Trophoblast cell (in vitro differentiated cells and primary cell): ENCODE measurements at regions not wholly inside any gene's neighbourhood (a gene's known extent, or its start where the extent isn't known, plus 50 kb on each side); places are given as distances from the start of the nearest gene placed in this dataset.
A peak's percentile ranks its signal among the peaks of the same experiment; 100 is the strongest.

Experiments
- DNase-seq, 2 donors: peaks; one replicate each; pipeline ENCODE4 v3.0.0-alpha.2; 2016
- H2AFZ ChIP-seq: 2 replicates; pipeline ENCODE4 v1.6.1; 2013; ENCODE audit warnings: low read length, moderate library complexity, mild to moderate bottlenecking; ENCODE audit not compliant: insufficient read depth, poor library complexity
- H2AK5ac ChIP-seq: 2 replicates; pipeline ENCODE4 v1.6.1; 2013; ENCODE audit warnings: mild to moderate bottlenecking, low read length
- H2BK120ac ChIP-seq: 2 replicates; pipeline ENCODE4 v1.6.1; 2013; ENCODE audit warnings: low read length, mild to moderate bottlenecking, moderate library complexity; ENCODE audit not compliant: insufficient read depth, poor library complexity
- H2BK12ac ChIP-seq: 2 replicates; pipeline ENCODE4 v1.6.1; 2013; ENCODE audit warnings: mild to moderate bottlenecking, low read length, moderate library complexity
- H2BK5ac ChIP-seq: 2 replicates; pipeline ENCODE4 v1.6.1; 2013; ENCODE audit warnings: low read length, low read depth, moderate library complexity, mild to moderate bottlenecking; ENCODE audit not compliant: poor library complexity
- H3K14ac ChIP-seq: 2 replicates; pipeline ENCODE4 v1.6.1; 2013; ENCODE audit warnings: mild to moderate bottlenecking, low read length
- H3K18ac ChIP-seq: 2 replicates; pipeline ENCODE4 v1.6.1; 2013; ENCODE audit warnings: mild to moderate bottlenecking, low read length
- H3K23ac ChIP-seq: 2 replicates; pipeline ENCODE4 v1.6.1; 2013; ENCODE audit warnings: low read length
- H3K27ac ChIP-seq: 2 replicates; pipeline ENCODE4 v1.5.1; 2013; ENCODE audit warnings: low read depth, mild to moderate bottlenecking, inconsistent platforms, low read length, moderate library complexity
- H3K27me3 ChIP-seq: 2 replicates; pipeline ENCODE4 v1.6.1; 2013; ENCODE audit warnings: inconsistent platforms, mild to moderate bottlenecking, low read length, moderate library complexity; ENCODE audit not compliant: insufficient read depth
- H3K36me3 ChIP-seq, 2 experiments: 1 replicate in 1 of 2; 2 replicates in 1 of 2; pipeline ENCODE4 v1.6.1; 2013; ENCODE audit warnings: low read length in 2 of 2, mild to moderate bottlenecking in 2 of 2, moderate library complexity in 1 of 2; ENCODE audit not compliant: insufficient read depth in 2 of 2, control insufficient read depth in 1 of 2
- H3K4ac ChIP-seq: 2 replicates; pipeline ENCODE4 v1.6.1; 2013; ENCODE audit warnings: low read depth, mild to moderate bottlenecking, low read length, moderate library complexity
- H3K4me1 ChIP-seq, 2 experiments: 1 replicate in 1 of 2; 2 replicates in 1 of 2; pipeline ENCODE4 v1.6.1; 2013; ENCODE audit warnings: low read length in 2 of 2, mild to moderate bottlenecking in 2 of 2, moderate library complexity in 1 of 2; ENCODE audit not compliant: insufficient read depth in 2 of 2, control insufficient read depth in 1 of 2
- H3K4me2 ChIP-seq: 2 replicates; pipeline ENCODE4 v1.6.1; 2013; ENCODE audit warnings: inconsistent platforms, mild to moderate bottlenecking, low read length, moderate library complexity
- H3K4me3 ChIP-seq: 2 replicates; pipeline ENCODE4 v1.5.1; 2013; ENCODE audit warnings: mild to moderate bottlenecking, low read depth, low read length, inconsistent platforms
- H3K79me1 ChIP-seq: one replicate; pipeline ENCODE4 v1.6.1; 2013; ENCODE audit warnings: low read length
- H3K79me2 ChIP-seq: 2 replicates; pipeline ENCODE4 v1.6.1; 2013; ENCODE audit warnings: low read length, mild to moderate bottlenecking; ENCODE audit not compliant: control insufficient read depth, insufficient read depth, poor library complexity
- H3K9ac ChIP-seq: 2 replicates; pipeline ENCODE4 v1.6.1; 2013; ENCODE audit warnings: mild to moderate bottlenecking, low read length
- H3K9me3 ChIP-seq: 2 replicates; pipeline ENCODE4 v1.6.1; 2013; ENCODE audit warnings: low read depth, mild to moderate bottlenecking, control low read depth, inconsistent platforms, low read length; ENCODE audit not compliant: insufficient read depth
- H4K12ac ChIP-seq: 2 replicates; pipeline ENCODE4 v1.6.1; 2013; ENCODE audit warnings: low read depth, mild to moderate bottlenecking, low read length, moderate library complexity
- H4K8ac ChIP-seq: 2 replicates; pipeline ENCODE4 v1.6.1; 2013; ENCODE audit warnings: low read depth, mild to moderate bottlenecking, low read length, moderate library complexity
- H4K91ac ChIP-seq: one replicate; pipeline ENCODE4 v1.6.1; 2013; ENCODE audit warnings: low read depth, mild to moderate bottlenecking, low read length, moderate library complexity
- whole genome bisulfite sequencing: extraction: QIAGEN DNeasy Blood & Tissue Kit; methylation state at CpG from one replicate; pipeline ENCODE4 v1.1.7; 2013; ENCODE audit warnings: missing lambda C conversion rate; ENCODE audit not compliant: insufficient read length, insufficient coverage; ENCODE audit errors: extremely low coverage; 5-methylcytosine and 5-hydroxymethylcytosine counted together

DNA sequence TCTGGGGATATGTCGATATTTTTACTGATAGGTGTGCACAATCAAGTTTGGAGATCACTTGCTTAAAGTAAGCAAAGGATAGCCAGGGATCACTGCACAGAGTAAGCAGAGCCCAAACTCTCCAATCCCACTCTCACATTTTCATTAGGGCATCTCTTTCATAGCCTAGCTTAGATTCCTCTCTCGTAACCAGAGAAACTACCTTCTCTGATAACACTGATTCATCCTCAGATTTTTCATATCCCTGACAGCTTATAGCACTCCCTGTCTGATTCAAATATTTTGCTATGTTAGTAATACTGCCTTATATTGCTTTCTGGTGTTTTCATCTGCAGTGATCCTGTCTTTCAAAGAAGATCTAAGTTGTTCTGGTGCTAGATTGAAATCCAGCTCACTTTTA lies 123.7 kb downstream of the CBLL2 start:
- Histone ChIP-seq H2AK5ac (no peak overlapping the region), H4K12ac (no peak overlapping the region), H3K79me1 (no peaks in the 10 kb centered on the region), H3K4me3 (no peak overlapping the region), H3K18ac (no peak overlapping the region), H3K36me3 (no peaks in the 10 kb centered on the region), H3K9me3 (no peaks in the 10 kb centered on the region), H4K8ac (no peak overlapping the region), H3K9ac (no peak overlapping the region), H2BK12ac (no peak overlapping the region), H3K27me3 (no peaks in the 10 kb centered on the region), H3K14ac (no peak overlapping the region), H2BK120ac (no peak overlapping the region), H3K23ac (no peak overlapping the region), H3K4me1 (no peaks in the 10 kb centered on the region), H3K4ac (no peak overlapping the region), H3K27ac (no peak overlapping the region), H2AFZ (no peak overlapping the region), H4K91ac (no peak overlapping the region), H3K4me2 (no peak overlapping the region), H2BK5ac (no peak overlapping the region), H3K79me2 (no peaks in the 10 kb centered on the region)
- DNase-seq = no peak
- WGBS = no CpG with 5 or more reads among the region's 2 CpGs

DNA sequence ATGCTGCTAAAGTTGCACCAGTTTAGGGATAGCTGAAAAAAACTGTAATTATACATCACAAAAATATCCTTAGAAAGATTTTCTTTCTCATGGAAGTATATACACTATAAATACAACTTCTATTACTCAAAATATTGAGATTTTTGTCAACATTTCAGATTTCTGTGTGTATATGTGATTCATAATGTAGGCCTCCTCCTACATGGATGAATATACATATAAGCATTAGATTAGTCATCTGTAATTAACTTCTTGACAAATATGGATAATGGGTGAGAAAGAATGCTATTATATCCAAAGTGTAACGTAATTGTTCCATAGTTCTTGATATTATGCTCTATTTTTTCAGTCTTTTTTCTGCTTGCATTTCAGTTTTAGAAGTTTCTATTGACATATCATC lies 124.9 kb downstream of the CBLL2 start:
- DNase-seq = no peak
- Histone ChIP-seq H2BK12ac (no peak overlapping the region), H3K23ac (no peak overlapping the region), H2BK5ac (no peak overlapping the region), H3K4me2 (no peak overlapping the region), H3K36me3 (no peaks in the 10 kb centered on the region), H3K9ac (no peak overlapping the region), H2AK5ac (no peak overlapping the region), H4K8ac (no peak overlapping the region), H3K79me1 (no peaks in the 10 kb centered on the region), H4K12ac (no peak overlapping the region), H3K79me2 (no peaks in the 10 kb centered on the region), H3K27me3 (no peaks in the 10 kb centered on the region), H2AFZ (no peak overlapping the region), H3K18ac (no peak overlapping the region), H3K9me3 (no peaks in the 10 kb centered on the region), H3K4me3 (no peak overlapping the region), H3K4me1 (no peaks in the 10 kb centered on the region), H3K14ac (no peak overlapping the region), H3K27ac (no peak overlapping the region), H3K4ac (no peak overlapping the region), H4K91ac (no peak overlapping the region), H2BK120ac (no peak overlapping the region)
- WGBS = no CpG with 5 or more reads among the region's 1 CpG

DNA sequence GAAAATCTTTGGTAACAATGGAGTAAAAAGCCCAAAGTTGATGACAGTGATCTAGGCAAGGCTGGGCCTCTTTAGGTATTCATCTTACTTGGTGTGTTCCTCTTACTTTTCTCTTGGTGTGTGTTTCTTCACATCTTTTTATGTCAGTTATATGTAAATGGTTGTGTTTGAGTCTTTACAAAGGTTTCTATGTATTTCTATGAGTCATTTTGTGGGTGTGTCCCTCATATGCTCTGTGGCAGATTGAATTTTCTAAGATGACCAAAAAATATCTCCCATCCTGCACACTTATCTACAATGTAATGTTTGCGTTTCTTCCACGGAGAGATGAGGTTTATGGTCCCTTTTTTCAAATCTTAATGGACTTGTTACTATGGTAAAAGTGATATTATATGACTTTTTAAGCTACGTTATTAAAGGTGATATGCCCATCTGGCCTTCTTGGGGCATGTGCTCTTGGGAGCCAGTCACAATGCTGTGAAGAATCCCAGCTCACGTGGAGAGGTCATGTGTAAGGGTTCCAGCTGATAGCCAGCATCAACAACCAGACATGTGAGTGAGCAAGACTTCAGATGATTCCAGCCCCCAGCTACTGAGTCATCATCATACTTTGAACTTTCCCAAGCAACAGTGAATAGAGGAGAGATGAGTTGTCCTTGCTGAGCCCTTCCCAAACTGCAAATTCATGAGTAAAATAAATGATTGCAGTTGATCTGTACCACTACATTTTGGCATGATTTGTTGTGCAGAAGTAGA lies 126.9 kb downstream of the CBLL2 start:
- DNase-seq = peak; percentile 3 to 10
- H3K4me1 ChIP-seq = no peaks in the 10 kb centered on the region

DNA sequence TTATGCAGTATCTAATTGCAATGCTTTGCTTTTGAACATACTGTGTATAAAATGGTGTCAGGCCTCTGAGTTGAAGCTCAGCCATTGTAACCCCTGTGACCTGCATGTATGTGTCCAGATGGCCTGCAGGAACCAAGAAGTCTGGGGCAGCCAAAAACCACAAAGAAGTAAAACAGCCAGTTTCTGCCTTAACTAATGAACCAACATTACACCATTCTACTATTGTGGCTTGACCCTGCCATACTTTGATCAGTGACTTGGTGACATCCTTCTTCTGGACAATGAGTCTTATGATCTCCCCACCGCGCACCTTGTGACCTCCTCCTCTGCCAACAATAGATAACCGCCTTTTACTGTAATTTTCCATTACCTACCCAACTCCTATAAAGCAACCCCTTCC lies 131.6 kb downstream of the CBLL2 start:
- H3K36me3 ChIP-seq = no peaks in the 10 kb centered on the region

More for the DNA sequence above, 126.9 kb downstream of the CBLL2 start:
- no peak overlapping the region for H3K4ac ChIP-seq
- H2BK120ac ChIP-seq = no peak overlapping the region
- H2BK5ac ChIP-seq = no peak overlapping the region
- no peaks in the 10 kb centered on the region for H3K27me3 ChIP-seq
- H3K9me3 ChIP-seq = no peaks in the 10 kb centered on the region
- no peak overlapping the region for H4K8ac ChIP-seq
- H3K23ac ChIP-seq = no peak overlapping the region
- no CpG with 5 or more reads among the region's 4 CpGs for WGBS
- no peak overlapping the region for H3K14ac ChIP-seq
- H3K4me2 ChIP-seq = no peak overlapping the region
- H2AK5ac ChIP-seq = no peak overlapping the region
- no peak overlapping the region for H3K9ac ChIP-seq
- no peaks in the 10 kb centered on the region for H3K79me2 ChIP-seq
- no peak overlapping the region for H2AFZ ChIP-seq
- no peaks in the 10 kb centered on the region for H3K36me3 ChIP-seq
- no peak overlapping the region for H4K91ac ChIP-seq
- H3K27ac ChIP-seq = no peak overlapping the region
- H2BK12ac ChIP-seq = no peak overlapping the region
- H3K18ac ChIP-seq = no peak overlapping the region
- no peak overlapping the region for H3K4me3 ChIP-seq
- no peaks in the 10 kb centered on the region for H3K79me1 ChIP-seq
- H4K12ac ChIP-seq = no peak overlapping the region

More for the DNA sequence above, 131.6 kb downstream of the CBLL2 start:
- H3K4ac ChIP-seq = no peak overlapping the region
- H2BK5ac ChIP-seq = no peak overlapping the region
- no peak overlapping the region for H3K14ac ChIP-seq
- H3K27me3 ChIP-seq = no peaks in the 10 kb centered on the region
- H3K4me3 ChIP-seq = no peak overlapping the region
- H3K79me2 ChIP-seq = no peaks in the 10 kb centered on the region
- no peak overlapping the region for H3K27ac ChIP-seq
- no peak overlapping the region for H3K23ac ChIP-seq
- no peak overlapping the region for H3K9ac ChIP-seq
- no peak overlapping the region for H4K12ac ChIP-seq
- H4K91ac ChIP-seq = no peak overlapping the region
- no peak overlapping the region for H2AFZ ChIP-seq
- no CpG with 5 or more reads among the region's 3 CpGs for WGBS
- no peaks in the 10 kb centered on the region for H3K9me3 ChIP-seq
- no peaks in the 10 kb centered on the region for H3K79me1 ChIP-seq
- no peak overlapping the region for H3K18ac ChIP-seq
- H3K4me2 ChIP-seq = no peak overlapping the region
- no peak for DNase-seq
- no peak overlapping the region for H4K8ac ChIP-seq
- no peak overlapping the region for H2AK5ac ChIP-seq
- no peak overlapping the region for H2BK120ac ChIP-seq
- H2BK12ac ChIP-seq = no peak overlapping the region
- H3K4me1 ChIP-seq = no peaks in the 10 kb centered on the region
